CD4-positive, alpha-beta T cell (primary cell): ENCODE measurements at regions not wholly inside any gene's neighbourhood (a gene's known extent, or its start where the extent isn't known, plus 50 kb on each side); places are given as distances from the start of the nearest gene placed in this dataset.

ENCODE experiments used
- ATAC-seq: fragments of 200-7000 bp; cut with Tn5 transposase; one replicate; pipeline ENCODE4 v1.10.0; 2022; ENCODE audit warnings: mild to moderate bottlenecking; ENCODE audit not compliant: poor library complexity
- CTCF ChIA-PET: fragments of 350-600 bp; sonication (Branson Sonifier 250); formaldehyde crosslinking; loops from one replicate; lab custom pipeline; 2021; ENCODE audit warnings: antibody characterized with exemption, inconsistent platforms; lab: Charles Lee
- POLR2A ChIA-PET: fragments of 350-600 bp; sonication (Branson Sonifier 250); formaldehyde crosslinking; loops from one replicate; lab custom pipeline; 2021; ENCODE audit warnings: antibody characterized with exemption, inconsistent platforms; lab: Charles Lee
- DNase-seq, 14 experiments: peaks; one replicate each; pipeline ENCODE4 v3.0.0-alpha.2; 2013 to 2020; ENCODE audit warnings: mixed read lengths in 2 of 14
- H3K27ac ChIP-seq, 2 donors: one replicate each; pipeline versions ENCODE4 v1.5.1 to v1.7.0; 2013; ENCODE audit warnings: low read length in 2 of 2, low read depth in 1 of 2, mild to moderate bottlenecking in 1 of 2
- H3K27me3 ChIP-seq, 2 experiments: 1 replicate in 1 of 2; 2 replicates in 1 of 2; pipeline versions ENCODE4 v1.6.1 to v1.7.0; 2013; ENCODE audit warnings: low read length in 2 of 2, control low read depth in 1 of 2, mild to moderate bottlenecking in 1 of 2, moderate library complexity in 1 of 2; ENCODE audit not compliant: insufficient read depth in 2 of 2, control insufficient read depth in 1 of 2
- H3K36me3 ChIP-seq: one replicate; pipeline ENCODE4 v1.6.1; 2013; ENCODE audit warnings: low read length, control low read depth; ENCODE audit not compliant: insufficient read depth
- H3K4me1 ChIP-seq: one replicate; pipeline ENCODE4 v1.6.1; 2013; ENCODE audit warnings: low read length, control low read depth; ENCODE audit not compliant: insufficient read depth
- H3K4me3 ChIP-seq: one replicate; pipeline ENCODE4 v1.5.1; 2013; ENCODE audit warnings: mild to moderate bottlenecking, low read length, moderate library complexity
- H3K9me3 ChIP-seq, 2 experiments: 1 replicate in 1 of 2; 2 replicates in 1 of 2; pipeline versions ENCODE4 v1.6.1 to v1.7.0; 2013; ENCODE audit warnings: low read length in 2 of 2, mild to moderate bottlenecking in 2 of 2, control low read depth in 1 of 2, moderate library complexity in 1 of 2; ENCODE audit not compliant: control insufficient read depth in 1 of 2, insufficient read depth in 1 of 2
- H3K27ac Mint-ChIP-seq: one replicate; pipeline ENCODE4 v1.8.0; 2020; ENCODE audit warnings: mixed read lengths
- H3K27me3 Mint-ChIP-seq: one replicate; pipeline ENCODE4 v1.8.0; 2021; ENCODE audit warnings: mixed read lengths
- H3K36me3 Mint-ChIP-seq: one replicate; pipeline ENCODE4 v1.8.0; 2021; ENCODE audit warnings: low read depth, mixed read lengths
- H3K4me1 Mint-ChIP-seq: one replicate; pipeline ENCODE4 v1.8.0; 2021; ENCODE audit warnings: low read depth, mixed read lengths
- H3K4me3 Mint-ChIP-seq: one replicate; pipeline ENCODE4 v1.8.0; 2020; ENCODE audit warnings: mild to moderate bottlenecking, mixed read lengths
- H3K9me3 Mint-ChIP-seq: one replicate; pipeline ENCODE4 v1.8.0; 2020; ENCODE audit warnings: mixed read lengths
- CTCF ChIP-seq: fragments of 200-600 bp; IDR thresholded peaks from one replicate; pipeline ENCODE4 v1.8.0; 2022; ENCODE audit warnings: antibody characterized with exemption, mild to moderate bottlenecking
- intact Hi-C, 2 experiments: fragments of 100-400 bp; cut with DNase I in 1 of 2; cut with micrococcal nuclease in 1 of 2; formaldehyde crosslinking; loops; one replicate each; pipeline versions ENCODE4 v1.15.1 to v1.9.0; 2023 to 2025; cut with DNase I, micrococcal nuclease

- TF ChIP-seq CTCF = no peak
Measured at GRCh38 chr6:112401083-112401482, 54.0 kb downstream of the RFPL4B start.

GRCh38 chr6:112407101-112407590 lies 60.0 kb downstream of the RFPL4B start:
- H3K9me3 ChIP-seq = no peaks in the 10 kb centered on the region
- CTCF ChIA-PET = no interaction called here
- H3K27me3 ChIP-seq = no peaks in the 10 kb centered on the region
- no peaks in the 10 kb centered on the region for H3K4me1 Mint-ChIP-seq
- no peak for TF ChIP-seq CTCF
- no peaks in the 10 kb centered on the region for H3K4me1 ChIP-seq
- H3K27ac ChIP-seq = no peak overlapping the region
- no peak overlapping the region for H3K27ac Mint-ChIP-seq
- H3K36me3 ChIP-seq = no peaks in the 10 kb centered on the region
- H3K4me3 ChIP-seq = no peak overlapping the region
- intact Hi-C loops = no loop called here
- POLR2A ChIA-PET = interaction anchor here (0.5 kb wide), 1 partner anchor 61 kb away, joined by 3 read pairs; no protein-coding TSS in a partner anchor
- H3K9me3 Mint-ChIP-seq = no peaks in the 10 kb centered on the region
- no peak overlapping the region for H3K4me3 Mint-ChIP-seq
- H3K36me3 Mint-ChIP-seq = no peaks in the 10 kb centered on the region
- ATAC-seq (no peak), DNase-seq (no peak)
- H3K27me3 Mint-ChIP-seq = peaks cover 30% of the 10 kb centered on the region

More at GRCh38 chr6:112401083-112401482, 54.0 kb downstream of the RFPL4B start:
- Mint-ChIP-seq H3K9me3 (peaks cover 4% of the 10 kb centered on the region), H3K27me3 (peaks cover 30% of the 10 kb centered on the region), H3K4me3 (no peak overlapping the region), H3K36me3 (no peaks in the 10 kb centered on the region), H3K27ac (no peak overlapping the region), H3K4me1 (no peaks in the 10 kb centered on the region)
- Histone ChIP-seq H3K27ac (no peak overlapping the region), H3K4me1 (no peaks in the 10 kb centered on the region), H3K9me3 (peaks cover 0 to 5% of the 10 kb centered on the region in 2 experiments), H3K4me3 (no peak overlapping the region), H3K27me3 (no peaks in the 10 kb centered on the region), H3K36me3 (no peaks in the 10 kb centered on the region)
- ATAC-seq = no peak
- POLR2A ChIA-PET = no interaction called here
- intact Hi-C loops = no loop called here
- CTCF ChIA-PET = no interaction called here
- DNase-seq = no peak

GRCh38 chr6:112408522-112408921 lies 61.4 kb downstream of the RFPL4B start:
- Mint-ChIP-seq H3K36me3 (no peaks in the 10 kb centered on the region), H3K4me1 (no peaks in the 10 kb centered on the region), H3K27ac (no peak overlapping the region), H3K4me3 (no peak overlapping the region), H3K27me3 (peaks cover 23% of the 10 kb centered on the region), H3K9me3 (no peaks in the 10 kb centered on the region)
- POLR2A ChIA-PET = no interaction called here
- H3K27ac ChIP-seq = no peak overlapping the region
- intact Hi-C loops = no loop called here
- H3K27me3 ChIP-seq = no peaks in the 10 kb centered on the region
- CTCF ChIA-PET = interaction anchor here (0.9 kb wide), 1 partner anchor 9 kb away, joined by 3 read pairs; no protein-coding TSS in a partner anchor
- DNase-seq (no peak), ATAC-seq (no peak)
- TF ChIP-seq CTCF = no peak
- H3K4me3 ChIP-seq = no peak overlapping the region
- H3K36me3 ChIP-seq = no peaks in the 10 kb centered on the region
- H3K4me1 ChIP-seq = no peaks in the 10 kb centered on the region
- H3K9me3 ChIP-seq = no peaks in the 10 kb centered on the region
